ENCODE measurements at regions not wholly inside any gene's neighbourhood (a gene's known extent, or its start where the extent isn't known, plus 50 kb on each side); places are given as distances from the start of the nearest gene placed in this dataset.

- no peak for DNase-seq
Observed at GRCh38 chr1:175823406-175823805, 80.0 kb upstream of the TNR start.

GRCh38 chr1:175822580-175822979 lies 79.2 kb upstream of the TNR start:
- DNase-seq: peak; percentile 41

GRCh38 chr1:175820456-175821025 lies 77.1 kb upstream of the TNR start:
- no peak for DNase-seq

GRCh38 chr1:175818929-175819328 lies 75.5 kb upstream of the TNR start:
- DNase-seq: no peak

GRCh38 chr1:175817445-175817844 lies 74.0 kb upstream of the TNR start:
- DNase-seq: no peak

- DNase-seq: no peak
Observed at GRCh38 chr1:175814885-175815284, 71.5 kb upstream of the TNR start.

- DNase-seq: no peak
Observed at GRCh38 chr1:175812936-175813335, 69.5 kb upstream of the TNR start.

- no peak for DNase-seq
Observed at GRCh38 chr1:175810305-175810704, 66.9 kb upstream of the TNR start.

- DNase-seq: no peak
Observed at GRCh38 chr1:175808999-175809398, 65.6 kb upstream of the TNR start.

GRCh38 chr1:175808573-175808972 lies 65.2 kb upstream of the TNR start:
- DNase-seq: no peak

- peak; percentile 5 for DNase-seq
Observed at GRCh38 chr1:175804561-175804960, 61.2 kb upstream of the TNR start.

- DNase-seq: no peak
Observed at GRCh38 chr1:175803413-175803812, 60.0 kb upstream of the TNR start.

GRCh38 chr1:175802407-175803123 lies 59.2 kb upstream of the TNR start:
- no peak for DNase-seq

GRCh38 chr1:175801979-175802378 lies 58.6 kb upstream of the TNR start:
- no peak for DNase-seq

- DNase-seq: no peak
Observed at GRCh38 chr1:175797576-175797975, 54.2 kb upstream of the TNR start.

- DNase-seq: no peak
Observed at GRCh38 chr1:175794586-175794985, 51.2 kb upstream of the TNR start.

GRCh38 chr1:175793617-175794016 lies 50.2 kb upstream of the TNR start:
- DNase-seq: no peak
